ENCODE measurements at regions not wholly inside any gene's neighbourhood (a gene's known extent, or its start where the extent isn't known, plus 50 kb on each side); places are given as distances from the start of the nearest gene placed in this dataset.

- peak; percentile 55 to 81 (median 70) for TF ChIP-seq CTCF (IDR thresholded peaks at IDR 0.05)
- TF ChIP-seq POLR2A (IDR thresholded peaks at IDR 0.05): no peak
Observed at GRCh38 chr1:224852901-224853568, 76.4 kb upstream of the DNAH14 start.
